ENCODE measurements at regions not wholly inside any gene's neighbourhood (a gene's known extent, or its start where the extent isn't known, plus 50 kb on each side); places are given as distances from the start of the nearest gene placed in this dataset.

- TF ChIP-seq CTCF (IDR thresholded peaks at IDR 0.05) (no peak), POLR2A (IDR thresholded peaks at IDR 0.05) (no peak)
These were observed 871.9 kb upstream of the C9orf72 start for GRCh38 chr9:28445211-28445610.
